AG09319 (cell line): ENCODE measurements at regions not wholly inside any gene's neighbourhood (a gene's known extent, or its start where the extent isn't known, plus 50 kb on each side); places are given as distances from the start of the nearest gene placed in this dataset.

Experiments
- DNase-seq: peaks from one replicate; pipeline ENCODE4 v3.0.0-alpha.2; 2010; ENCODE audit warnings: low read depth; ENCODE audit errors: extremely low read depth
- CTCF ChIP-seq: IDR thresholded peaks from 2 replicates; pipeline ENCODE4 v1.5.1; 2011; ENCODE audit warnings: low read depth, mild to moderate bottlenecking, inconsistent platforms, low read length, moderate library complexity

GRCh38 chr12:92459850-92460249 lies 242.9 kb upstream of the PLEKHG7 start:
- DNase-seq: no peak
- TF ChIP-seq CTCF: no peak

GRCh38 chr12:92458996-92459395 lies 243.8 kb upstream of the PLEKHG7 start:
- DNase-seq: no peak
- TF ChIP-seq CTCF: no peak

GRCh38 chr12:92457458-92458180 lies 245.2 kb upstream of the PLEKHG7 start:
- no peak for TF ChIP-seq CTCF
- no peak for DNase-seq

- no peak for TF ChIP-seq CTCF
Measured at GRCh38 chr12:92452763-92453162, 250.0 kb upstream of the PLEKHG7 start.

GRCh38 chr12:92446083-92446460 lies 256.7 kb upstream of the PLEKHG7 start:
- TF ChIP-seq CTCF: no peak
- DNase-seq: no peak

More at GRCh38 chr12:92452763-92453162, 250.0 kb upstream of the PLEKHG7 start:
- no peak for DNase-seq

- no peak for TF ChIP-seq CTCF
- DNase-seq: no peak
Measured at GRCh38 chr12:92445253-92446082, 257.3 kb upstream of the PLEKHG7 start.

GRCh38 chr12:92444763-92445162 lies 258.0 kb upstream of the PLEKHG7 start:
- no peak for TF ChIP-seq CTCF
- DNase-seq: no peak
